GM18511 (cell line): ENCODE measurements at regions not wholly inside any gene's neighbourhood (a gene's known extent, or its start where the extent isn't known, plus 50 kb on each side); places are given as distances from the start of the nearest gene placed in this dataset.

Experiments used
- ATAC-seq: cut with Tn5 transposase; IDR thresholded peaks from one replicate; pipeline ENCODE4 v1.9.1; 2021; ENCODE audit warnings: mild to moderate bottlenecking, moderate library complexity; ENCODE audit not compliant: unreplicated experiment

DNA sequence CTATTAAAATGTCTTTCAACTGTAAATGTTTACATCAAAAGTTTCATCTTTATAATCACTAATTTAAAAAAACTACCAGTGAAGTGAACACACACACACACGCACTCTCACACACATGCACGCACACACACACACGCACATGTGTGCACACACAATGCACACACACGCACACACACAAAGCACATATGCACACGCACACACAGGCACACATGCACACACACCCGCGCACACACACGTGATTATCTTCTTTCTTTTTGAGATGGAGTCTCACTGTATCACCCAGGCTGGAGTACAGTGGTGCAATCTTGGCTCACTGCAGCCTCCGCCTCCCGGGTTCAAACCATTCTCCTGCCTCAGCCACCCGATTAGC, 80.0 kb upstream of the FRMD1 start:
- ATAC-seq, result no peak

DNA sequence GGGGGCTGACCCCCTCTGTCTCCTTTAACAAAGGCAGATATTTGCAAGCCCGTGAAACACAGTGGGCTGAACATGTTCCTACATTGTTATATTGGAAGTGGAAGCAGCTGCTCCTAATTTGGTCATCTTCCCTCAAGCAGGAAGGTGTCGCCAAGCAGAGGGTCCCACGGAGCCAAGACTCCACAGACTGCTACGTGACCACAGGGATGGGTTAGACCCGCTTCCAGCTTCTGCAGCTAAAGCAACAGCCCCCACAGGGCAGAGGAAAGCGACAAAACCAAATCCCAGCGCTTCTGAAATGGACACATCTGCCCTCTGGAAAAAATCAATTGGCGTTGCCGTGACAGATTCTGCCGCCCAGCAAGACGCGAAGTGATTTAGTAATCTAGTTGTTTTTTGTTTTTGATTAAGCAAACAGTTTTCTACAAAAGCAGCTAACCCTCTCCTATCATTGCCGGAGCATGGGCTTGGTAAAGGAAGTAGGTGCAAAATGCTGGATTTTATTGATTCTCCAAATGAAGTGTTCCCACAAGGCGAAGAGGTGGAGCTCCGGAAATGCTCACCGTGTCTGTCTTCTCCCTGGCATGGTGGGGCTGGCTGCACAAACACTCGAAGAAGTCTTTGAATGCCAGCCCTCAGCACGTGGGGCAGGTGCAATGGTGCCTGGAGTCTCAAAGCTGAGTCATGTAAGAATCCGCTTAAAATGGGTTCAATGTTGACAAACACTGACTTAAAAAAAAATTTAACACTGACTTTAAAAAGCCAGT, 79.4 kb upstream of the FRMD1 start:
- no peak for ATAC-seq

GRCh38 chr6:168157272-168158212, 78.5 kb upstream of the FRMD1 start:
- ATAC-seq, result no peak

GRCh38 chr6:168156742-168157265, 77.8 kb upstream of the FRMD1 start:
- no peak for ATAC-seq

- no peak for ATAC-seq
These were observed 77.1 kb upstream of the FRMD1 start for GRCh38 chr6:168155821-168156741.

DNA sequence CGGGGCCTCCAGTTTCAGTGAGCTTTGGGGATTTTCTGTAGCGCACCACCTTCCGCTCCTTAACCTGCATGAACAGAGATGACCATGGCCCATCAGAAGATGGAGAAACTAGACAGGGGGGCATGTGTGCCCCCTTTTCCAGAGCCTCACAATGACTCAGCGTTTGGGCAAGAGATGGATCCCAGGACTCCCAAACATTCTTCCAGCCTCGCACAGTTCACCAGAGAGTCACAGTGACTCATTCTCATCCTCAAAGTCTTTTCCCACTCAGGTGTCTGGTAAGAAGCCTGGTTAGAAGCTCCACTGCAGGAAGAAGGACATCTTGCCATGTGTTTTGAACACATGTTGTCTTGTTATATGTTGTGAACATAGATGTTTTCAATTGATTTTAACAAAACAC, 76.2 kb upstream of the FRMD1 start:
- no peak for ATAC-seq

- no peak for ATAC-seq
These were observed 75.4 kb upstream of the FRMD1 start for GRCh38 chr6:168154263-168154917.

DNA sequence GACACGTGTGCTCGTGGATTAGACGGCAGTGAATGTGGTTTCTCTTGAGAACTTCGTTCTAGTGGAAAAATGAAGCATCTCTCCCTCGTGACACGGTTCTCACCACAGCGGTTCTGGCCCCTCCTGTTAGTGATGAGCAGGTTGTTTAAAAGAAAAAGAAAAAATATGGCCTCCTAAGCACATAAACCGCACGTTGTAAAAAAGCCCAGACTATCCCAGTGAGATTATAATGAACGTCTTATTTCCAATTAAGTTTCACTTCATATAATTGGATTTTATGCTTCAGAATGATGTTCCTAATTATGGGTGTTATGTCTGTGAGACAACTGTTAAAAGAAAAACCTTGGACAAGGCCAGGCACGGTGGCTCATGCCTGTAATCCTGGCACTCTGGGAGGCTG, 74.5 kb upstream of the FRMD1 start:
- ATAC-seq, result no peak

GRCh38 chr6:168152980-168153379, 74.0 kb upstream of the FRMD1 start:
- no peak for ATAC-seq

DNA sequence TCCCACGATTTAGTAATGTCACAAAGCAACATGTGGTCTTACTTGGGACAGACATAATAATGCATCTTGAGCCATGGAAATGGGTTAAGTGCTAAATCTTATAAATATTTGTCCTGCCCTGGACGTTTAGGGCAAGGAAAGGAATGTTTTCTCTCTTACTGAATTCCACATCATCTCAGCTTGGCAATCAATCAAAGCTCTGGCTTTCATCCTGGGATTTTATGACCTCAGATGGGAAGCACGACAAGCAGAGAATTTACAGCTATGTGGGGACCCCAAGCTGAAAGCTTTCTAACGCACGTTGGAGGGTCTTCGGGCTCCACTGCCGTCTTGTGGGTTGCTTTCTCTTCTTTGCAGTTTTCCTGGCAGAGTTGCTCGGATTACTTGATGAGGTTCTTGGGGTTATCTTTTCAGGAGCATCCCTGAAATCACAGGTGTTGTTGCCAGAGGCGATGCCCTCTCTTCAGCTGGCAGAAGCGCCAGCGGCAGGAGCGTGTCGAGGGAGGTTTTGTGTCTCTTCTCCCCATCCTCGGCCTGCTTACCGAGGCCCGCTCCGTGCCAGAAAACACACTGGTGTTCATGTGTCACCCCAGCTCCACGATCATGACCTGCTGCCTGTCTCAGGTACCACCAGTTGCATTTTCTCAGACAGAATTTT, 73.4 kb upstream of the FRMD1 start:
- no peak for ATAC-seq

- no peak for ATAC-seq
These were observed 71.7 kb upstream of the FRMD1 start for GRCh38 chr6:168150551-168151320.

- no peak for ATAC-seq
These were observed 70.0 kb upstream of the FRMD1 start for GRCh38 chr6:168149015-168149414.

DNA sequence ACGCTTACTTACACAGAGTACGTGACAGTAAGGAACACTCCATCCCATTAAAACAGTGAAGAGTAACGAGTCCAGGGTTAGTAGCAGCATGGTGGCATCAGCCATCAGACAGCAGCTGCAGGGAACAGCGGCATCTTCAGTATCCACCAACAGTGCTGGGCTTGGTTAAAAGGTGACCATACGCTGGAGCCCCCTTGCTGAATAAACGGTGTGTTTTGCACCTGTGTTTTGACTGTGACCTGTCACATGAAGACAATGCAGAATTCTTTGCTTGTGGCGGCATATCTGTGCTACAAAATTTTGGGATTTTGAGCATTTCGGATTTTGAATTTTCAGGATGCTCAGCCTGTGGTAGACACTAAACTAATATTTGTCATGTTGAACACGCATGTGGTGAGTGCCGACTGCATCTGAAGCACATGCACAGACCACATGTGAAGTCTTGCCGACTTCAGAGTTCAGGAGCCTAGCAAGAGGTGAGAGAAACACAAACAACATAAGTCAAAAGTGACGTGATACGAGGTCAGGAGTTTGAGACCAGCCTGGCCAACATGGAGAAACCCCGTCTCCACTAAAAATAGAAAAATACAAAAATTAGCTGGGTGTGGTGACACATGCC, 69.3 kb upstream of the FRMD1 start:
- no peak for ATAC-seq

DNA sequence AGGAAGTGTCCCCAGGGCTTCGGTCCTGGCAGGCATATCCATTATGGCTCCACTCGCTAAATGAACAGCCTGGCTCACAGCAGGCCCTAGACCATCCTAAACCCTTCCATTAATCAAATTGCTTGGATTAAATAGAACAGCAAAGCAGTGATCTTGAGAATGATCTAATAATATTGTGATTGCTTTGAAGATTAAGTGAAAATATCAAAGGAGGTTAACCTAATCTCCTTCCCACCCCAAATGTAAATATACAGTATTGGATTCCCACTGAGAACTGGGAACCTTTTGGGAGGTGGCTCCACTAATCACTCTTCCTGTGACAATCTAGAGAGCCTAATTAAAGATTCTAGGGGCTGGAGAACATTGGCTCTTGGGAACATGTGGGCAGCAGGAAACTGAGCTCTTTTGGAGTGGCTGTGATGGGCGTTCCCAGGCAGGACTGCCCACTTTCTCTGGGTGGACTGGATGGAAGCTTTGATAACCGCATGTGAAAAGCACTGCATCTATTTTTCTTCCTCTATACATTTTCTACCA, 68.3 kb upstream of the FRMD1 start:
- no peak for ATAC-seq

- ATAC-seq, result no peak
These were observed 67.0 kb upstream of the FRMD1 start for GRCh38 chr6:168145747-168146596.

DNA sequence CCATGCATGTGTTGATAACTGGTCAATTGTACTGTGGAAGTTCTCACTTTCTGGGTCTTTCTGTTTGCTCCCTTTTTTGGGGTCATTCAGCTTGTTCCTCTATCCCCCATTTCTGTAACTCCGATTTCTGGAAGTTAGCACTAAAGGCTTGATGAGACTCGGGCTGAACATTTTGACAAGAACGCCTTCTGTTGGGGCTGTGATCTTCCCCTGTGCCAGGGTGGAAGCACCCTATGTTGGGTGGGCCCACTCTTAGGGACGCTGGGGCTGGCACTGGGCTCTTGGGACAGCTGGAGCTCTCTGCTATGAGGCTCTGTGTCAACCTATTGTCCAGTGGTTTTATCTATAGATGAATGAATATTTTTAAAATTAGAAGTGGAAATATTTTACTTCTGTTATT, 60.1 kb upstream of the FRMD1 start:
- ATAC-seq, result no peak

DNA sequence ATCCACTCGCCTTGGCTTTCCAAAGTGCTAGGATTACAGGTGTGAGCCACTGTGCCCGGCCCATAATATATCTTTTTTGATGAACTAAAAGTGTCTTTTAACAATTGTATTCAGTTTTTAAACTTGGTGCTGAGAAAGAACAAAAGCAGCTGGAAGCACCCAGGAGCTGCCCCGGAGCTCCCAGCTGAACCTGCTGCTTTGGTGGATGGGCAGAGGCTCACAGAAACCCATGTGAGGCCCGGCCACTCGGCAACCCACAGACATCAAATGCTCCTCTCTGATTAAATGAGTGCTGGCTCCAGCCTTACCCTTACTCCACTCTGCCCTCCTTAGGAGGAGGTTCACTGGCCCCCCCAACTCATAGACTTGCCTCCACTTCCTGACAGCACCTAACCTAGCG, 59.4 kb upstream of the FRMD1 start:
- ATAC-seq, result no peak
